Peyer's patch (tissue), 4 donors: ENCODE measurements at regions not wholly inside any gene's neighbourhood (a gene's known extent, or its start where the extent isn't known, plus 50 kb on each side); places are given as distances from the start of the nearest gene placed in this dataset.

Source experiments
- CTCF ChIP-seq, 6 experiments: fragments of 450-650 bp in 4 of 6; fragments of 200-600 bp in 2 of 6; sonication (generic) in 1 of 6; IDR thresholded peaks; one replicate each; pipeline ENCODE4 v1.5.1; 2017 to 2019; ENCODE audit warnings: antibody characterized with exemption in 6 of 6, mild to moderate bottlenecking in 3 of 6, moderate library complexity in 1 of 6
- POLR2A ChIP-seq, 2 donors: fragments of 450-650 bp; IDR thresholded peaks; one replicate each; pipeline ENCODE4 v1.5.1; 2017; ENCODE audit warnings: antibody characterized with exemption in 2 of 2, mild to moderate bottlenecking in 2 of 2, moderate library complexity in 2 of 2

GRCh38 chr11:25658916-25659315 is 673.0 kb upstream of the ANO3 start:
- TF ChIP-seq CTCF (IDR thresholded peaks at IDR 0.05) (no peak), POLR2A (IDR thresholded peaks at IDR 0.05) (no peak)
